Suprapubic skin (tissue), 3 donors: ENCODE measurements at regions not wholly inside any gene's neighbourhood (a gene's known extent, or its start where the extent isn't known, plus 50 kb on each side); places are given as distances from the start of the nearest gene placed in this dataset.

Experiments
- CTCF ChIP-seq, 2 donors: fragments of 200-600 bp in 1 of 2; fragments of 450-650 bp in 1 of 2; sonication (generic) in 1 of 2; IDR thresholded peaks; one replicate each; pipeline ENCODE4 v1.5.1; 2016 to 2019; ENCODE audit warnings: antibody characterized with exemption in 2 of 2, mild to moderate bottlenecking in 1 of 2, moderate library complexity in 1 of 2
- POLR2A ChIP-seq, 2 donors: fragments of 450-650 bp; IDR thresholded peaks; one replicate each; pipeline ENCODE4 v1.6.1; 2017; ENCODE audit warnings: antibody characterized with exemption in 2 of 2, mild to moderate bottlenecking in 2 of 2, moderate library complexity in 2 of 2

GRCh38 chr4:146114066-146114465 lies 61.5 kb upstream of the LSM6 start:
- TF ChIP-seq CTCF (IDR thresholded peaks at IDR 0.05) (no peak), POLR2A (IDR thresholded peaks at IDR 0.05) (no peak)
